HEK293T (cell line): ENCODE measurements at regions not wholly inside any gene's neighbourhood (a gene's known extent, or its start where the extent isn't known, plus 50 kb on each side); places are given as distances from the start of the nearest gene placed in this dataset.

Experiments
- BHLHE40 ChIP-seq: fragments of 450-650 bp; IDR thresholded peaks from 2 replicates; pipeline ENCODE4 v1.6.1; 2016; ENCODE audit warnings: mild to moderate bottlenecking, moderate library complexity, borderline replicate concordance
- SP1 ChIP-seq: fragments of 450-650 bp; IDR thresholded peaks from 2 replicates; pipeline ENCODE4 v1.6.1; 2017
- SUZ12 ChIP-seq: fragments of 450-650 bp; IDR thresholded peaks from 2 replicates; pipeline ENCODE4 v1.6.1; 2016; ENCODE audit warnings: mild to moderate bottlenecking
- ZNF384 ChIP-seq: fragments of 450-650 bp; IDR thresholded peaks from 2 replicates; pipeline ENCODE4 v1.6.1; 2016

DNA sequence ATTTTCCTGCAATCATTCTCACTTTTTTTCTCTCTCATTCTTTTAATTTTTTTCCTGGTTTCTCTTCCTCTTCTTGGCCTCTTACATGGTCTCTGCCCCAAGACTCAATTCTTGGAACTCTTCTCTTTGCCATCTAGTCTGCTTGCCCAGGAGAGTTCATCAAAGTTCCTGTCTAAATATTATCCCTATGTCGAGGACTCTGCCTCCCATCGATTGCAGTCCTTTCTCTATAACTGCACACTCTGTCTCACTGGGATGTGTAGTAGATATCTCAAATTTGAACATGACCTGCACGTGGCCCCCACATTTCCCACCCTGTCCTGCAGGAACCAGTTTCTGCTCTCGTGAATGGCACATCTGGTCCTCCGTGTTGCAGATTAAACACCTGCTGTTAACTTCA is 204.7 kb upstream of the TMTC4 start:
- TF ChIP-seq SP1 (no peak), ZNF384 (no peak), SUZ12 (no peak), BHLHE40 (no peak)
